HL-60 (cell line): ENCODE measurements at regions not wholly inside any gene's neighbourhood (a gene's known extent, or its start where the extent isn't known, plus 50 kb on each side); places are given as distances from the start of the nearest gene placed in this dataset.
A peak's percentile ranks its signal among the peaks of the same experiment; 100 is the strongest.

Experiments
- DNase-seq, 2 experiments: peaks; one replicate each; pipeline ENCODE4 v3.0.0-alpha.2; 2010 to 2020; ENCODE audit warnings: low read depth in 1 of 2, low spot score in 1 of 2
- H3K27ac ChIP-seq: fragments of 250-450 bp; sonication (Bioruptor Pico); replicated peaks from 2 replicates; pipeline ENCODE4 v1.5.1; 2020; ENCODE audit warnings: mild to moderate bottlenecking, moderate library complexity
- H3K27me3 ChIP-seq: fragments of 250-450 bp; sonication (Bioruptor Pico); 2 replicates; pipeline ENCODE4 v1.5.1; 2021; ENCODE audit warnings: mild to moderate bottlenecking, moderate library complexity; ENCODE audit not compliant: insufficient read depth, poor library complexity, severe bottlenecking
- H3K4me3 ChIP-seq: replicated peaks from 2 replicates; pipeline ENCODE4 v1.5.1; 2011; ENCODE audit warnings: mild to moderate bottlenecking, control low read depth, low read length; ENCODE audit not compliant: insufficient read depth
- CTCF ChIP-seq: IDR thresholded peaks from one replicate; pipeline ENCODE4 v1.5.1; 2011; ENCODE audit warnings: low read length, control low read depth, inconsistent platforms; ENCODE audit not compliant: insufficient read depth
- GABPA ChIP-seq: IDR thresholded peaks from 2 replicates; pipeline ENCODE4 v1.6.1; 2012; ENCODE audit warnings: low read depth
- POLR2AphosphoS5 ChIP-seq: IDR thresholded peaks from 2 replicates; pipeline ENCODE4 v1.6.1; 2012; ENCODE audit warnings: low read depth
- REST ChIP-seq: IDR thresholded peaks from 2 replicates; pipeline ENCODE4 v1.6.1; 2012; ENCODE audit warnings: low read depth; ENCODE audit not compliant: insufficient replicate concordance
- SPI1 ChIP-seq: IDR thresholded peaks from 2 replicates; pipeline ENCODE4 v1.6.1; 2012; ENCODE audit warnings: low read depth, mild to moderate bottlenecking, borderline replicate concordance

GRCh38 chr15:92833493-92834271 lies 66.4 kb upstream of the CHD2 start:
- Histone ChIP-seq H3K27ac (peak overlapping the region; percentile 86), H3K4me3 (no peak overlapping the region), H3K27me3 (no peaks in the 10 kb centered on the region)
- TF ChIP-seq REST, result no peak
- no peak for TF ChIP-seq SPI1
- no peak for DNase-seq

GRCh38 chr15:92839696-92840095 lies 60.4 kb upstream of the CHD2 start:
- peak overlapping the region; percentile 54 for H3K27ac ChIP-seq
- TF ChIP-seq GABPA (no peak), REST (no peak), POLR2AphosphoS5 (peak; percentile 80)
- peak in 1 of 2 experiments; percentile 74 for DNase-seq
- H3K27me3 ChIP-seq, result no peaks in the 10 kb centered on the region
- H3K4me3 ChIP-seq, result no peak overlapping the region

- Histone ChIP-seq H3K27me3 (no peaks in the 10 kb centered on the region), H3K4me3 (no peak overlapping the region), H3K27ac (peak overlapping the region; percentile 54)
- no peak for DNase-seq
- TF ChIP-seq CTCF (no peak), GABPA (no peak), SPI1 (no peak), REST (no peak), POLR2AphosphoS5 (no peak)
These were observed 60.0 kb upstream of the CHD2 start for GRCh38 chr15:92840149-92840548.

GRCh38 chr15:92843326-92843725 lies 56.8 kb upstream of the CHD2 start:
- Histone ChIP-seq H3K27me3 (no peaks in the 10 kb centered on the region), H3K4me3 (no peak overlapping the region), H3K27ac (no peak overlapping the region)
- no peak for DNase-seq
- TF ChIP-seq REST (no peak), POLR2AphosphoS5 (no peak), GABPA (no peak), CTCF (no peak), SPI1 (no peak)
